Neutrophil (primary cell): ENCODE measurements at regions not wholly inside any gene's neighbourhood (a gene's known extent, or its start where the extent isn't known, plus 50 kb on each side); places are given as distances from the start of the nearest gene placed in this dataset.

Source experiments
- H3K27ac ChIP-seq: fragments of 200-600 bp; sonication (generic); 2 replicates; pipeline ENCODE4 v1.5.1; 2016; ENCODE audit warnings: mild to moderate bottlenecking, moderate library complexity
- H3K27me3 ChIP-seq: fragments of 200-600 bp; sonication (generic); 2 replicates; pipeline ENCODE4 v1.6.0; 2016; ENCODE audit warnings: mild to moderate bottlenecking
- H3K36me3 ChIP-seq: fragments of 200-600 bp; sonication (generic); 2 replicates; pipeline ENCODE4 v1.5.1; 2017
- H3K4me1 ChIP-seq, 2 experiments: fragments of 200-600 bp in 1 of 2; sonication (generic) in 1 of 2; 1 replicate in 1 of 2; 2 replicates in 1 of 2; pipeline versions ENCODE4 v1.5.1 to v1.6.1; 2013 to 2016; ENCODE audit warnings: low read depth in 1 of 2, low read length in 1 of 2, mild to moderate bottlenecking in 1 of 2, moderate library complexity in 1 of 2; ENCODE audit not compliant: control insufficient read depth in 1 of 2, insufficient read depth in 1 of 2
- H3K4me3 ChIP-seq, 2 experiments: fragments of 200-600 bp in 1 of 2; sonication (generic) in 1 of 2; 1 replicate in 1 of 2; 2 replicates in 1 of 2; pipeline ENCODE4 v1.5.1; 2013 to 2016; ENCODE audit warnings: low read depth in 1 of 2, low read length in 1 of 2, mild to moderate bottlenecking in 1 of 2, moderate library complexity in 1 of 2
- H3K9me3 ChIP-seq: fragments of 200-600 bp; sonication (generic); 2 replicates; pipeline ENCODE4 v1.5.1; 2016
- CTCF ChIP-seq: fragments of 200-600 bp; sonication (generic); IDR thresholded peaks from 2 replicates; pipeline ENCODE4 v1.5.1; 2016; ENCODE audit warnings: antibody characterized with exemption

DNA sequence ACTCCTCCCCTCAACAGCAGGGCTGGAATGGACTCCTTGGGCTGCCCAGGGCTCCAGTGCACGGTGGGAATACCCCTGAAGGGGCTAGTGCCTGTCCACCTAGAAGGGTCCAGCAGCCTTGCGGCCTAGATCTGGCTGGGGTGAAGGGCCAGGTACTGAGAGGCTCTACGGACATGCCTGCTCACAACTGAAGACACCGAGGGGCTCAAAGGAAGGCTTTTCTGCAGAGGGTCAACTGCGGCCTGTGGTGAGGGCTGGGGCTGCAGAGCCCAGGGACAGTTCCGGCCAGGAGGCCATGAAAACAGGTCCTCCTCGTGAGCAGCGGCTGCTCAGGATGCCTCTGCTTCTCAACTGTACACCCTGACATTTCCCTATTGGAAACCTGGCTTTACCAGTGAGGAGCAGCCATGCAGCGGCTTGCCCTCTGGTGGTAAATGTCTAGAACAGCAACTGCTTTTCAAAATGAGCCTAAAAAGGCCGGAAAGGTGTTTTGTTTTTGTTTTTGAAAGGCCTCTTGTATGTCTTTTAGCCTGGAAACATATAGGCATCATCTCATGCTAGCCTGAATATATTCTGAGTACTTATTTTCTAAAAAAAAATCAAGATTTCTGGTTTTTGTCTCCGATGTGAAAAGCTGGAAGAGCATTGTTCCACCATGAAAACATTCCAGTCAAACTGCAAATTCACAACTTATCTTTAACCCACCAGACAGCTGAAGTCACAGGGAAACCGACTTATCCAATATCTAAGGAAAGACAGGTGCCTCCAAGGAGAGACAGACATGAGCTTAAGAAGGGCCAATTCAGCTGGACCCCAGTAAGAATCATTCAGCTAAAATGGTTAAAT, 163.4 kb downstream of the KLF13 start:
- no peak overlapping the region for H3K4me3 ChIP-seq
- peaks cover 31% of the 10 kb centered on the region for H3K27me3 ChIP-seq
- H3K4me1 ChIP-seq, result peaks cover 0 to 8% of the 10 kb centered on the region in 2 experiments
- H3K9me3 ChIP-seq, result no peaks in the 10 kb centered on the region
- no peaks in the 10 kb centered on the region for H3K36me3 ChIP-seq
- H3K27ac ChIP-seq, result no peak overlapping the region
- peak; percentile 69 for TF ChIP-seq CTCF

DNA sequence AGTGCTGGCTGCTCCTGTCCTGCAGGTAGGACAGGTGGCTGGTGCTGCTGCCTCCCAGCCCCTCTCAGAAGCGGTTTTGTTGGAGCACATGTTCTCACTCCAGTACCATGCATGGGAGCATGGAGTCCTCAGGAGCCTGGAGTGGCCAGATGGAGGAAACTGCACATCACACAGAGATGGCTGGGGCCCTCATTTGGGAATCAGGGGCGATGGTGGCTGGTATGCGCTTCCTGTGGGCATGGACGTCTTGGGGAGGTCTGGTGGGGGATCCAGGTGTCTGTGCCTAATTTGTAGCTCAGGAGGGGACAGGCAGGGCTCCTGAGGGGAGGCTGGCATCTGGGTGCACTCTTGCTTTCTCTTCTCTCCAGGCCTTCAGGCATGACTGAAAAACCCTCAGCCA, 168.2 kb downstream of the KLF13 start:
- no peaks in the 10 kb centered on the region for H3K4me1 ChIP-seq
- no peak for TF ChIP-seq CTCF
- no peak overlapping the region for H3K4me3 ChIP-seq
- H3K9me3 ChIP-seq, result no peaks in the 10 kb centered on the region
- H3K27me3 ChIP-seq, result no peaks in the 10 kb centered on the region
- H3K27ac ChIP-seq, result no peak overlapping the region
- no peaks in the 10 kb centered on the region for H3K36me3 ChIP-seq

GRCh38 chr15:31495281-31495680, 168.6 kb downstream of the KLF13 start:
- H3K27me3 ChIP-seq, result no peaks in the 10 kb centered on the region
- no peak overlapping the region for H3K4me3 ChIP-seq
- no peaks in the 10 kb centered on the region for H3K9me3 ChIP-seq
- H3K4me1 ChIP-seq, result no peaks in the 10 kb centered on the region
- H3K36me3 ChIP-seq, result no peaks in the 10 kb centered on the region
- H3K27ac ChIP-seq, result no peak overlapping the region
- TF ChIP-seq CTCF, result no peak

GRCh38 chr15:31497838-31498237, 171.2 kb downstream of the KLF13 start:
- no peaks in the 10 kb centered on the region for H3K36me3 ChIP-seq
- no peaks in the 10 kb centered on the region for H3K9me3 ChIP-seq
- H3K27ac ChIP-seq, result no peak overlapping the region
- no peak overlapping the region for H3K4me3 ChIP-seq
- H3K27me3 ChIP-seq, result peaks cover 6% of the 10 kb centered on the region
- no peaks in the 10 kb centered on the region for H3K4me1 ChIP-seq
- TF ChIP-seq CTCF, result no peak

DNA sequence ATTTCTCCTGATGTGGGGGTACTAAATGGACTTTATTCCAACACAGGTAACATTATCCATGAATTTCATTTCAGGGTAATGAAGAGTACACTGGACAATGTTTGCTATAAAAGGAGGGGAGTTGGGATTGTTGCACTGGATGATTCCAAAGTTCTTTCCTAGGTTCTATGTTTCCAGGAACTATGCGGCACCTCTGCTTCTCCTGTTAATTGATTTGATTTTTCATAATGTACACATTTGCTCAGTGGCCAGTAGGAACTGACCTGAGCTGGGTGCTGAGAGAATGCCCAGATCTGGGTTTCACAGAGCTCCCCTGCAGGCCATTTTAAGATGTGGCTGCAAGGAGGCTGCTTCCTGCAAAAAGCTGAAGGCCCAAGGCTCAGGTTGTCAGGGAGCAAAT, 171.7 kb downstream of the KLF13 start:
- no peak for TF ChIP-seq CTCF

More for the DNA sequence above, 171.7 kb downstream of the KLF13 start:
- Histone ChIP-seq H3K36me3 (no peaks in the 10 kb centered on the region), H3K9me3 (no peaks in the 10 kb centered on the region), H3K4me3 (no peak overlapping the region), H3K27me3 (peaks cover 10% of the 10 kb centered on the region), H3K4me1 (no peaks in the 10 kb centered on the region), H3K27ac (no peak overlapping the region)
